Spleen (tissue), 11 donors: ENCODE measurements at regions not wholly inside any gene's neighbourhood (a gene's known extent, or its start where the extent isn't known, plus 50 kb on each side); places are given as distances from the start of the nearest gene placed in this dataset.

Source experiments
- DNase-seq: peaks from one replicate; pipeline ENCODE4 v3.0.0-alpha.2; 2020
- H3K27ac ChIP-seq, 8 donors: fragments of 200-600 bp; sonication (generic) in 7 of 8; 1 replicate in 4 of 8; 2 replicates in 4 of 8; pipeline versions ENCODE4 v1.5.0 to v1.8.0; 2016 to 2021; ENCODE audit warnings: inconsistent platforms in 4 of 8, mild to moderate bottlenecking in 4 of 8, moderate library complexity in 1 of 8
- H3K27me3 ChIP-seq, 7 donors: fragments of 200-600 bp; sonication (generic) in 6 of 7; replicated peaks in 1 of 7; 1 replicate in 4 of 7; 2 replicates in 3 of 7; pipeline versions ENCODE4 v1.5.0 to v1.8.0; 2016 to 2021; ENCODE audit warnings: inconsistent platforms in 3 of 7, mild to moderate bottlenecking in 1 of 7
- H3K36me3 ChIP-seq, 6 donors: fragments of 200-600 bp; sonication (generic) in 5 of 6; 1 replicate in 4 of 6; 2 replicates in 2 of 6; pipeline versions ENCODE4 v1.5.0 to v1.8.0; 2016 to 2021; ENCODE audit warnings: inconsistent platforms in 2 of 6
- H3K4me1 ChIP-seq, 6 donors: fragments of 200-600 bp; sonication (generic) in 5 of 6; 1 replicate in 3 of 6; 2 replicates in 3 of 6; pipeline versions ENCODE4 v1.5.0 to v1.8.0; 2016 to 2021; ENCODE audit warnings: inconsistent platforms in 3 of 6
- H3K4me3 ChIP-seq, 8 donors: fragments of 200-600 bp; sonication (generic) in 7 of 8; 1 replicate in 4 of 8; 2 replicates in 4 of 8; pipeline versions ENCODE4 v1.5.0 to v1.8.0; 2016 to 2021; ENCODE audit warnings: inconsistent platforms in 4 of 8, mild to moderate bottlenecking in 4 of 8, moderate library complexity in 2 of 8
- H3K9me3 ChIP-seq, 8 donors: fragments of 200-600 bp; sonication (generic) in 7 of 8; 1 replicate in 4 of 8; 2 replicates in 4 of 8; pipeline versions ENCODE4 v1.5.0 to v1.8.0; 2016 to 2021; ENCODE audit warnings: inconsistent platforms in 4 of 8
- POLR2A ChIP-seq, 3 donors: fragments of 450-650 bp; IDR thresholded peaks; one replicate each; pipeline ENCODE4 v1.5.1; 2017; ENCODE audit warnings: antibody characterized with exemption in 3 of 3, mild to moderate bottlenecking in 1 of 3
- POLR2AphosphoS5 ChIP-seq, 3 donors: sonication (generic); formaldehyde crosslinking; IDR thresholded peaks; one replicate each; pipeline ENCODE4 v1.5.1; 2017; ENCODE audit warnings: antibody characterized with exemption in 3 of 3
- WGBS, 5 donors: extraction: QIAGEN DNeasy Blood & Tissue Kit in 3 of 5; methylation state at CpG; one replicate each; pipeline versions ENCODE4 v1.1.5 to v1.1.7; 2013 to 2018; 5-methylcytosine and 5-hydroxymethylcytosine counted together
- intact Hi-C: fragments of 100-400 bp; cut with DNase I; formaldehyde crosslinking; loops from one replicate; pipeline ENCODE4 v1.15.0; 2023; ENCODE audit warnings: low total_unique reads
- TF ChIP-seq, protein P1 (sequence below), 11 experiments: fragments of 200-600 bp in 7 of 11; fragments of 450-650 bp in 4 of 11; sonication (generic) in 4 of 11; IDR thresholded peaks in 8 of 11; conservative IDR thresholded peaks in 3 of 11; 1 replicate in 7 of 11; 2 replicates in 4 of 11; pipeline versions ENCODE4 v1.4.0 to v1.8.0; 2016 to 2021; ENCODE audit warnings: antibody characterized with exemption in 11 of 11, inconsistent platforms in 4 of 11, mild to moderate bottlenecking in 1 of 11
- donor health status: healthy with polysubstance abuse.
- donor health status: DM: no; HTN: no; CAD: no; lungs with moderate emphysema.
- donor health status: DM: no; HTN: no; CAD: no.
- donor health status: Bipolar disorder and iron deficiency.
- donor health status: healthy.
- donor health status: DM: no; HTN: no; CAD: no.
- donor health status: DM: yes; HTN: yes; CAD: no.

DNA sequence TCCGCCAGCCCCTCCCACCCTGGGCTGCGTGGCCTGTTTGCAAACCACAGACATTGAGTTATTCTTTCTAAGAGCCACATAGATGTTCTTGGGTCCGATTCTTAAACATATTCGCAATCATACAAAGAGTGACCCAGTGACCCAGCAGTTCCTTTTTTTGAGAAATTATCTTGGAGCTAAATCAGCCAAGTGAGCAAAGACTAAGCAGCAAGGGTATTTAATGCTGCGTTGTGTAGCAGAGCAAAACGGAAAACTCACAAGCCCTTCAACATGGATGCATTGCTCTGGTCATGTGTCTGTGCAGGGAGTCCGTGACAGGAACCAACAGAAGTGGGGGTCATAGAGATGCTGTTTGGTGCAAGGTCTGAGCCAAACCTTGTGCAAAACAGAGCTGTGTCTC is 95.6 kb downstream of the OLFM1 start:
- no peak for DNase-seq
- no peak overlapping the region for H3K27ac ChIP-seq
- no peaks in the 10 kb centered on the region for H3K9me3 ChIP-seq
- no peak overlapping the region for H3K4me3 ChIP-seq
- peaks cover 0 to 44% (median 0%) of the 10 kb centered on the region in 7 donors for H3K27me3 ChIP-seq
- 79 to 86% (median 81%) methylated on average over 7 of the region's 7 CpGs for WGBS, 5 donors
- peaks cover 0 to 9% (median 0%) of the 10 kb centered on the region in 6 donors for H3K4me1 ChIP-seq
- intact Hi-C loops = no loop called here
- no peaks in the 10 kb centered on the region for H3K36me3 ChIP-seq
- TF ChIP-seq POLR2AphosphoS5 (IDR thresholded peaks at IDR 0.05) (no peak), POLR2A (IDR thresholded peaks at IDR 0.05) (no peak)
- TF ChIP-seq, protein P1, sequence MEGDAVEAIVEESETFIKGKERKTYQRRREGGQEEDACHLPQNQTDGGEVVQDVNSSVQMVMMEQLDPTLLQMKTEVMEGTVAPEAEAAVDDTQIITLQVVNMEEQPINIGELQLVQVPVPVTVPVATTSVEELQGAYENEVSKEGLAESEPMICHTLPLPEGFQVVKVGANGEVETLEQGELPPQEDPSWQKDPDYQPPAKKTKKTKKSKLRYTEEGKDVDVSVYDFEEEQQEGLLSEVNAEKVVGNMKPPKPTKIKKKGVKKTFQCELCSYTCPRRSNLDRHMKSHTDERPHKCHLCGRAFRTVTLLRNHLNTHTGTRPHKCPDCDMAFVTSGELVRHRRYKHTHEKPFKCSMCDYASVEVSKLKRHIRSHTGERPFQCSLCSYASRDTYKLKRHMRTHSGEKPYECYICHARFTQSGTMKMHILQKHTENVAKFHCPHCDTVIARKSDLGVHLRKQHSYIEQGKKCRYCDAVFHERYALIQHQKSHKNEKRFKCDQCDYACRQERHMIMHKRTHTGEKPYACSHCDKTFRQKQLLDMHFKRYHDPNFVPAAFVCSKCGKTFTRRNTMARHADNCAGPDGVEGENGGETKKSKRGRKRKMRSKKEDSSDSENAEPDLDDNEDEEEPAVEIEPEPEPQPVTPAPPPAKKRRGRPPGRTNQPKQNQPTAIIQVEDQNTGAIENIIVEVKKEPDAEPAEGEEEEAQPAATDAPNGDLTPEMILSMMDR (IDR thresholded peaks at IDR 0.05 in 8 of 11, conservative IDR thresholded peaks at IDR 0.05 in 3 of 11) = no peak

DNA sequence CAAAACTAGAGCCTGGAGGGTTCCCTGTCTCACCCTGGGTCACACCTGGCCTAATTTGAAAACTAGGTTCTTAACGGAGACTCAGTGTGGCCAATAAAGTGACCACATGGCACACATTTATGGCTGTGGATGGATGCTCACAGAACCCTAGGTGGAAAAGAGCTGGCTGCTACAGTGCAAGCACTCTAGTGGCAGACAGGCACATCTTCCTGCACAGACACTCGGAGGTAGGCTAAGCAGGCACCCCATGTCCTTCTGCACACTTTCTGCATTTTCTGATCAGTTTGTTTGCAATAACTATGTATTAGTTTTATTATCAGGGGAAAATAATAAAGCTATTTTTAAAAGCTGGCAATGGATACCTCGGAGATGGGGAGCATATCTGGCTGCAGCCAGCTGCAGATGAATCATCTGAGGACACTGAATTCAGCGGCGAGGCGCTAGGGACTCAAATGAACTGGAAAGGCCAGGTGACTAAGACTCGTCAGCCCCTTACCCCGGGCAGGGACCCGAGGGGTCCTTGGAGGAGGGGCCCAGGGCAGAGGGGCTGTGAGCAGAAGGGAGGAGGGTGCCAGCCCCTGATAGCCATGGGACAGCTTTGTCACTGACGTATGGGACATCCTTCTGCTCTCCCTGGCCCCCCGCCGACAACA is 96.2 kb downstream of the OLFM1 start:
- H3K27me3 ChIP-seq = peaks cover 0 to 50% (median 0%) of the 10 kb centered on the region in 7 donors
- no peak overlapping the region for H3K4me3 ChIP-seq
- no peak overlapping the region for H3K27ac ChIP-seq
- H3K4me1 ChIP-seq = peaks cover 0 to 9% (median 0%) of the 10 kb centered on the region in 6 donors
- WGBS, 5 donors = 52 to 67% (median 56%) methylated on average over 12 of the region's 12 CpGs
- H3K9me3 ChIP-seq = no peaks in the 10 kb centered on the region
- no peak for DNase-seq
- TF ChIP-seq, protein P1 (IDR thresholded peaks at IDR 0.05 in 8 of 11, conservative IDR thresholded peaks at IDR 0.05 in 3 of 11) = no peak
- TF ChIP-seq POLR2AphosphoS5 (IDR thresholded peaks at IDR 0.05) (no peak), POLR2A (IDR thresholded peaks at IDR 0.05) (no peak)
- H3K36me3 ChIP-seq = no peaks in the 10 kb centered on the region
- intact Hi-C loops = no loop called here

DNA sequence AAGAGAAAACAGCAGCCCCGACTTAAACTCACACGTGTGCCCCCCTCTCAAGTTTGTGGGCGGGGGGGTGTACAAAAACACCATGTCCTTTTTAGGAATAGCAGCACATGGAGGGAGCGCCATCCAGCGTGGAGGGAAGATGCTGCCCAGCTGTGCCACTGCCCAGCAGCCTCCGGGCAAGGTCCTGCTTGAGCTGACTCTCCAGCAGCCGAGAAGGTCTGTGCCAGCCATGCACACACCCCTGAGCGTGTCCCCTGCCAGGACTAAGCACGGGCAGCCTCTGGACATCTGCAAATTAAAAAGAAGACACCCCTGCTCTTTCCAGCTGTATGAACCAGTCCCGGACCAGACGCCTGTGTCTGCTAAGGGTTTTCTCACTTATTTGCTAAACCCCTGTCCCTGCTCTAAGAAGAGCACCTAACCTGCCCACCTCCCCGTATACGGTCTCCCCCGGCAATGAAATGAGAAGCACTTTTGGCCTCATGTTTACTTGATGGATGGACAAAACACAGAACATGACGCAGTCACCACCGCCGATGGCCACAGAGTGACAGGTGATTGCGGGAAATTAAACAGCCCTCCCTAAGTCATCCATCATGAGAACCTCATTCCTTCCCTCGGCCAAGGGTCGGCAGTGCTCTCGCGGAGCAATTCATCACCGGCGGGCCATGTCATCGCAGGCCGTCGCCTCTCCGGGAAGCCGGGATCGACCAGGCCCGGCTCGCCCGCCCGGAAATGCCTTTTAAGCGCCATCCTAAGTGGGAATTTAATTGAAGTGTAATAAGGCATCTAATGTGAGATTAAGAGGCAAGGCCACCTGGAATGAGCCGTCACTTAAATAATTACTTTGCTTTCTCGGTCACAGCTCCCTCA is 96.9 kb downstream of the OLFM1 start:
- 52 to 80% (median 60%) methylated on average over 32 to 37 of the region's 37 CpGs for WGBS, 5 donors
- H3K27ac ChIP-seq = no peak overlapping the region
- H3K9me3 ChIP-seq = no peaks in the 10 kb centered on the region
- H3K27me3 ChIP-seq = peaks cover 0 to 52% (median 0%) of the 10 kb centered on the region in 7 donors
- H3K36me3 ChIP-seq = no peaks in the 10 kb centered on the region
- DNase-seq = no peak
- intact Hi-C loops = no loop called here
- H3K4me3 ChIP-seq = no peak overlapping the region
- peaks cover 0 to 9% (median 0%) of the 10 kb centered on the region in 6 donors for H3K4me1 ChIP-seq
- peak in 1 of 3 donors; percentile 43 for TF ChIP-seq POLR2AphosphoS5 (IDR thresholded peaks at IDR 0.05)
- TF ChIP-seq, protein P1 (IDR thresholded peaks at IDR 0.05 in 8 of 11, conservative IDR thresholded peaks at IDR 0.05 in 3 of 11) = no peak

DNA sequence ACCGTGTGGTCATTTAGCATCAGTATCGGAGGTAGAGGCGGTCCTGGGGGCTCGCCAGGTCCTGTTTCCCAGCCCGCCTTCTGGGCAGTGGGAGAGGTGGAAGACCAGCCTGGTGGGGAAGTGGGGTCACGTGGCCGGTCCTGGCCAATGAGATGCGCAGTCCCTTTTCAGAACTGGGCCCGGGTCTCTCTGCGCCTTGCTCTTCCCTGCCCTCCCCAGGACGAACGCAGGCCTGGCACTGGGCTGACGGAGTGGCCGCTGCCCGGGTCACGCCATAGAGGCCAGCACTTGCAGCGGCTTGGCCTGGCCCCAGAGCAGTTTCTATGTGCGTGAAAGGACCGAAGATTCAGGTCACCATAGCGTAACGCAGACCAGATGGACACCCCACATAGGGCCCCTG is 97.6 kb downstream of the OLFM1 start:
- Histone ChIP-seq H3K27me3 (peaks cover 0 to 52% (median 0%) of the 10 kb centered on the region in 7 donors), H3K4me3 (no peak overlapping the region), H3K36me3 (no peaks in the 10 kb centered on the region), H3K4me1 (peaks cover 0 to 12% (median 0%) of the 10 kb centered on the region in 6 donors), H3K27ac (no peak overlapping the region), H3K9me3 (no peaks in the 10 kb centered on the region)
- 58 to 92% (median 83%) methylated on average over 5 to 21 of the region's 21 CpGs for WGBS, 5 donors
- TF ChIP-seq POLR2A (IDR thresholded peaks at IDR 0.05) = no peak
- no peak for TF ChIP-seq POLR2AphosphoS5 (IDR thresholded peaks at IDR 0.05)
- TF ChIP-seq, protein P1 (IDR thresholded peaks at IDR 0.05 in 8 of 11, conservative IDR thresholded peaks at IDR 0.05 in 3 of 11) = no peak
- intact Hi-C loops = no loop called here
- DNase-seq = no peak
